Suppressor macrophage (primary cell): ENCODE measurements at regions not wholly inside any gene's neighbourhood (a gene's known extent, or its start where the extent isn't known, plus 50 kb on each side); places are given as distances from the start of the nearest gene placed in this dataset.

ENCODE experiments used
- DNase-seq, 4 experiments: peaks; one replicate each; pipeline ENCODE4 v3.0.0-alpha.2; 2020 to 2022

- DNase-seq: peak in 3 of 4 experiments; percentile 33 to 54 (median 33)
These were observed 127.6 kb upstream of the MED13L start for GRCh38 chr12:116404913-116405611.

GRCh38 chr12:116406529-116406928 lies 129.0 kb upstream of the MED13L start:
- peak; percentile 86 to 93 (median 92) for DNase-seq

GRCh38 chr12:116408489-116409250 lies 131.2 kb upstream of the MED13L start:
- no peak for DNase-seq

- DNase-seq: no peak
These were observed 134.5 kb upstream of the MED13L start for GRCh38 chr12:116411977-116412376.

- DNase-seq: no peak
These were observed 137.4 kb upstream of the MED13L start for GRCh38 chr12:116414891-116415290.

- no peak for DNase-seq
These were observed 138.1 kb upstream of the MED13L start for GRCh38 chr12:116415408-116416108.

- DNase-seq: no peak
These were observed 138.7 kb upstream of the MED13L start for GRCh38 chr12:116416166-116416565.

- no peak for DNase-seq
These were observed 140.6 kb upstream of the MAP1LC3B2 start for GRCh38 chr12:116418551-116418950.

GRCh38 chr12:116420227-116420880 lies 138.8 kb upstream of the MAP1LC3B2 start:
- no peak for DNase-seq

- no peak for DNase-seq
These were observed 137.2 kb upstream of the MAP1LC3B2 start for GRCh38 chr12:116421785-116422538.

GRCh38 chr12:116423094-116423493 lies 136.1 kb upstream of the MAP1LC3B2 start:
- DNase-seq: peak in 3 of 4 experiments; percentile 30 to 50 (median 31)

- peak in 1 of 4 experiments; percentile 22 for DNase-seq
These were observed 133.7 kb upstream of the MAP1LC3B2 start for GRCh38 chr12:116425256-116426193.

- no peak for DNase-seq
These were observed 132.6 kb upstream of the MAP1LC3B2 start for GRCh38 chr12:116426391-116427136.

- no peak for DNase-seq
These were observed 131.8 kb upstream of the MAP1LC3B2 start for GRCh38 chr12:116427200-116427930.

- no peak for DNase-seq
These were observed 129.3 kb upstream of the MAP1LC3B2 start for GRCh38 chr12:116429826-116430360.

GRCh38 chr12:116430911-116431565 lies 128.1 kb upstream of the MAP1LC3B2 start:
- no peak for DNase-seq

- DNase-seq: no peak
These were observed 127.4 kb upstream of the MAP1LC3B2 start for GRCh38 chr12:116431677-116432300.

- no peak for DNase-seq
These were observed 126.8 kb upstream of the MAP1LC3B2 start for GRCh38 chr12:116432314-116432750.
